ENCODE measurements at regions not wholly inside any gene's neighbourhood (a gene's known extent, or its start where the extent isn't known, plus 50 kb on each side); places are given as distances from the start of the nearest gene placed in this dataset.
"Not testable (repeated sequence)": the region's sequence is repeated elsewhere in the genome, so short reads cannot be mapped to it uniquely, and the experiment has no call there.

DNA sequence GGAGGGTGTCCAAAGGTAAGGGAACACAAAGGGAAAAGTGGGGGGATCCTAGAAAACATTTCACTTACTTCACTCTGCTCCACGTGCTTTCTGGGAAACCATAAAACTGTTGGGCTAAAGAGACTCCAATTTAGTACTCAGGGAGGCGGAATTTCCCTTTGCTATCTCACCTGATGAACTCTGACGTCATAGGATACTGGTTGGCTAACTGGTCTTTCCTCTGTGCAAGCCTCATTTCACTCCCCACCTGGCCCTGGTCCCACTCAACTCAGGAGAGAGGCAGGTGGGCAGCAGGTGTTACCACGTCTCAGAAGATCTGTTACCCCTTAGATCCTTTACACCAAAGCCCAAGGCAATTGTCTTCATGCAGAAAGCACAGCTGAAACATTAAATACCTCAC lies 51.8 kb upstream of the PMAIP1 start:
- intact Hi-C loops (cut with micrococcal nuclease) = no loop called here
- ATAC-seq (ENCODE audit: low read depth) (peak; percentile 46), DNase-seq (peak; percentile 68)
- peak overlapping the region; percentile 74 for H3K27ac Mint-ChIP-seq
- Histone ChIP-seq H3K4me3 (ENCODE audit: control extremely low read depth in 1 of 5, extremely low read depth in 1 of 5, insufficient read depth in 1 of 5, low read depth in 2 of 5, low read length in 4 of 5) (no peak overlapping the region), H3K4me2 (replicated peaks; ENCODE audit: low read depth, low read length, poor library complexity, severe bottlenecking) (peak overlapping the region; percentile 47), H3K27ac (ENCODE audit: low read length in 2 of 2) (no peak overlapping the region), H4K20me1 (ENCODE audit: control insufficient read depth, insufficient read depth, low read length, poor library complexity, severe bottlenecking) (no peaks in the 10 kb centered on the region), H3K27me3 (replicated peaks in 1 of 4; ENCODE audit: control extremely low read depth in 1 of 4, control insufficient read depth in 3 of 4, insufficient read depth in 4 of 4, low read length in 3 of 4) (no peaks in the 10 kb centered on the region), H2AFZ (ENCODE audit: insufficient read depth, low read depth, low read length, poor library complexity, severe bottlenecking) (no peak overlapping the region), H3K36me3 (replicated peaks in 1 of 2; ENCODE audit: control extremely low read depth in 1 of 2, control insufficient read depth in 1 of 2, extremely low read depth in 1 of 2, insufficient read depth in 2 of 2, low read length in 1 of 2) (no peaks in the 10 kb centered on the region), H3K9me3 (ENCODE audit: control extremely low read depth in 1 of 3, control insufficient read depth in 2 of 3, insufficient read depth in 1 of 3, low read length in 2 of 3) (peaks cover 0 to 8% (median 0%) of the 10 kb centered on the region in 3 donors), H3K9ac (ENCODE audit: low read length) (no peak overlapping the region), H3K79me2 (ENCODE audit: control insufficient read depth, insufficient read depth, low read length) (no peaks in the 10 kb centered on the region), H3K4me1 (ENCODE audit: control insufficient read depth in 2 of 2, insufficient read depth in 2 of 2, low read length in 2 of 2) (peaks cover 27 to 38% of the 10 kb centered on the region in 2 donors)
- H3K4me1 Mint-ChIP-seq = peaks cover 35% of the 10 kb centered on the region
- CTCF ChIA-PET = interaction anchor here (1.0 to 1.5 kb wide), 4 partner anchors 9 to 140 kb away, joined by 3 to 6 read pairs (median 4); no protein-coding TSS in a partner anchor
- peak overlapping the region; percentile 46 for H3K4me3 Mint-ChIP-seq
- no peaks in the 10 kb centered on the region for H3K9me3 Mint-ChIP-seq (ENCODE audit: insufficient read depth)
- TF ChIP-seq, protein P1, sequence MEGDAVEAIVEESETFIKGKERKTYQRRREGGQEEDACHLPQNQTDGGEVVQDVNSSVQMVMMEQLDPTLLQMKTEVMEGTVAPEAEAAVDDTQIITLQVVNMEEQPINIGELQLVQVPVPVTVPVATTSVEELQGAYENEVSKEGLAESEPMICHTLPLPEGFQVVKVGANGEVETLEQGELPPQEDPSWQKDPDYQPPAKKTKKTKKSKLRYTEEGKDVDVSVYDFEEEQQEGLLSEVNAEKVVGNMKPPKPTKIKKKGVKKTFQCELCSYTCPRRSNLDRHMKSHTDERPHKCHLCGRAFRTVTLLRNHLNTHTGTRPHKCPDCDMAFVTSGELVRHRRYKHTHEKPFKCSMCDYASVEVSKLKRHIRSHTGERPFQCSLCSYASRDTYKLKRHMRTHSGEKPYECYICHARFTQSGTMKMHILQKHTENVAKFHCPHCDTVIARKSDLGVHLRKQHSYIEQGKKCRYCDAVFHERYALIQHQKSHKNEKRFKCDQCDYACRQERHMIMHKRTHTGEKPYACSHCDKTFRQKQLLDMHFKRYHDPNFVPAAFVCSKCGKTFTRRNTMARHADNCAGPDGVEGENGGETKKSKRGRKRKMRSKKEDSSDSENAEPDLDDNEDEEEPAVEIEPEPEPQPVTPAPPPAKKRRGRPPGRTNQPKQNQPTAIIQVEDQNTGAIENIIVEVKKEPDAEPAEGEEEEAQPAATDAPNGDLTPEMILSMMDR (IDR thresholded peaks at IDR 0.05) = no peak
- TF ChIP-seq EZH2 (IDR thresholded peaks at IDR 0.05; ENCODE audit: borderline replicate concordance, insufficient read depth, low read depth, low read length, poor library complexity, severe bottlenecking) = no peak
- POLR2A ChIA-PET = interaction anchor here (1.5 kb wide), 1 partner anchor 52 kb away, joined by 4 read pairs; the partner anchor contains the start of gene PMAIP1
- H3K27me3 Mint-ChIP-seq = no peaks in the 10 kb centered on the region
- WGBS (ENCODE audit: insufficient coverage) = 70% methylated on average over 3 of the region's 4 CpGs

DNA sequence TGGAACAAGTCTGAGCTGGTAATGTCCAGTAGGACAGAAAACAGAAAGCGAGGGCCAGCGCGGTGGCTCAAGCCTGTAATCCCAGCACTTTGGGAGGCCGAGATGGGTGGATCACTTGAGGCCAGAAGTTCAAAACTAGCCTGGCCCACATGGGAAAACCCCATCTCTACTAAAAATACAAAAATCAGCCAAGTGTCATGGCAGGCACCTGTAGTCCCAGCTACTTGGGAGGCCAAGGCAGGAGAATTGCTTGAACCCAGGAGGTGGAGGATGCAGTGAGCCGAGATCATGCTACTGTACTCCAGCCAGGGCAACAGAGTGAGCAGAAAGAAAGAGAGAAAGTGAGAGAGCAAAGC lies 52.3 kb upstream of the PMAIP1 start:
- Mint-ChIP-seq H3K27ac (peak overlapping the region; percentile 74), H3K4me1 (peaks cover 33% of the 10 kb centered on the region), H3K4me3 (peak overlapping the region; percentile 46)
- Histone ChIP-seq H3K4me2 (replicated peaks; ENCODE audit: low read depth, low read length, poor library complexity, severe bottlenecking) (peak overlapping the region; percentile 47), H3K4me1 (ENCODE audit: control insufficient read depth in 2 of 2, insufficient read depth in 2 of 2, low read length in 2 of 2) (peaks cover 26 to 37% of the 10 kb centered on the region in 2 donors), H3K9ac (ENCODE audit: low read length) (peak overlapping the region; percentile 11)
- not testable (repeated sequence) for H3K9me3 Mint-ChIP-seq (ENCODE audit: insufficient read depth); H3K27ac ChIP-seq (ENCODE audit: low read length in 2 of 2); H3K79me2 ChIP-seq (ENCODE audit: control insufficient read depth, insufficient read depth, low read length); H4K20me1 ChIP-seq (ENCODE audit: control insufficient read depth, insufficient read depth, low read length, poor library complexity, severe bottlenecking); DNase-seq; H3K27me3 ChIP-seq (replicated peaks in 1 of 4; ENCODE audit: control extremely low read depth in 1 of 4, control insufficient read depth in 3 of 4, insufficient read depth in 4 of 4, low read length in 3 of 4); H2AFZ ChIP-seq (ENCODE audit: insufficient read depth, low read depth, low read length, poor library complexity, severe bottlenecking); H3K9me3 ChIP-seq (ENCODE audit: control extremely low read depth in 1 of 3, control insufficient read depth in 2 of 3, insufficient read depth in 1 of 3, low read length in 2 of 3); H3K27me3 Mint-ChIP-seq; H3K36me3 ChIP-seq (replicated peaks in 1 of 2; ENCODE audit: control extremely low read depth in 1 of 2, control insufficient read depth in 1 of 2, extremely low read depth in 1 of 2, insufficient read depth in 2 of 2, low read length in 1 of 2); H3K4me3 ChIP-seq (ENCODE audit: control extremely low read depth in 1 of 5, extremely low read depth in 1 of 5, insufficient read depth in 1 of 5, low read depth in 2 of 5, low read length in 4 of 5)
- intact Hi-C loops (cut with micrococcal nuclease) = loop anchor here (1.0 kb wide), 1 partner anchor 52 kb away; the partner anchor contains the start of gene PMAIP1
- ChIA-PET CTCF (interaction anchor here (1.2 to 3.6 kb wide), 4 partner anchors 10 to 141 kb away, joined by 3 to 16 read pairs (median 6); partner anchors contain the start of gene PMAIP1), POLR2A (interaction anchor here (1.5 kb wide), 1 partner anchor 53 kb away, joined by 4 read pairs; the partner anchor contains the start of gene PMAIP1)
- WGBS (ENCODE audit: insufficient coverage) = 84% methylated on average over 5 of the region's 5 CpGs
- peak; percentile 19 for ATAC-seq (ENCODE audit: low read depth)
